ENCODE measurements at regions not wholly inside any gene's neighbourhood (a gene's known extent, or its start where the extent isn't known, plus 50 kb on each side); places are given as distances from the start of the nearest gene placed in this dataset.

- TF ChIP-seq SIN3A (IDR thresholded peaks at IDR 0.05; ENCODE audit: borderline replicate concordance, insufficient read depth, low read length) (no peak), REST (IDR thresholded peaks at IDR 0.05; ENCODE audit: insufficient read depth in 1 of 2, low read depth in 2 of 2, low read length in 2 of 2) (no peak), POLR2AphosphoS5 (IDR thresholded peaks at IDR 0.05; ENCODE audit: low read depth, low read length) (no peak), TAF1 (IDR thresholded peaks at IDR 0.05; ENCODE audit: borderline replicate concordance, insufficient read depth, low read length) (no peak), FOXP2 (optimal IDR thresholded peaks at IDR 0.05; ENCODE audit: borderline replicate concordance, extremely low read depth, extremely low read length, insufficient read depth) (no peak)
Observed at GRCh38 chr2:120626566-120626965, 109.1 kb upstream of the GLI2 start.

Data from PFSK-1 (cell line).